ENCODE measurements at regions not wholly inside any gene's neighbourhood (a gene's known extent, or its start where the extent isn't known, plus 50 kb on each side); places are given as distances from the start of the nearest gene placed in this dataset.

DNA sequence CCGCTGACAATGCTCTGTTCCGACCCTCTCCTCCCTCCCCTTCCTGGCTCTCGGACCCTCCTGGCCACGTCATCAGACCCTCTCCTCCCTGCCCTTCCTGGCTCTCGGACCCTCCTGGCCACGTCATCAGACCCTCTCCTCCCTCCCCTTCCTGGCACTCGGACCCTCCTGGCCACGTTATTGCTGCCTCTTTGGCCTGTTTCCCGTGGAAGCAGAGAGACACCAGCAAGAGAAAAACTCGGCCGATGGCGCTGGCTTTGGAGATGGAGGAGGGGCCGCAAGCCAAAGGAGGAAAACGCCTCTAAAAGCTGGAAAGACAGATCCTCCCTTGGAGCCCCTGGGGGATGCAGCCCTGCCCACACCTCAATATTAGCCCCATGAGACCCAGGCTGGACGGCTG is 463.3 kb downstream of the BRD1 start:
- no peaks in the 10 kb centered on the region for H3K9me2 ChIP-seq (replicated peaks; ENCODE audit: low read depth, low read length)
- H3K36me3 ChIP-seq (ENCODE audit: insufficient read depth, low read length) = no peaks in the 10 kb centered on the region
- H3K4me1 ChIP-seq (ENCODE audit: insufficient read depth, low read length, poor library complexity, severe bottlenecking) = no peaks in the 10 kb centered on the region
- H3K9me3 ChIP-seq (ENCODE audit: insufficient read depth, low read depth, low read length) = no peaks in the 10 kb centered on the region
- H3K4me3 ChIP-seq (ENCODE audit: low read length, poor library complexity, severe bottlenecking) = no peak overlapping the region
- TF ChIP-seq, protein P1, sequence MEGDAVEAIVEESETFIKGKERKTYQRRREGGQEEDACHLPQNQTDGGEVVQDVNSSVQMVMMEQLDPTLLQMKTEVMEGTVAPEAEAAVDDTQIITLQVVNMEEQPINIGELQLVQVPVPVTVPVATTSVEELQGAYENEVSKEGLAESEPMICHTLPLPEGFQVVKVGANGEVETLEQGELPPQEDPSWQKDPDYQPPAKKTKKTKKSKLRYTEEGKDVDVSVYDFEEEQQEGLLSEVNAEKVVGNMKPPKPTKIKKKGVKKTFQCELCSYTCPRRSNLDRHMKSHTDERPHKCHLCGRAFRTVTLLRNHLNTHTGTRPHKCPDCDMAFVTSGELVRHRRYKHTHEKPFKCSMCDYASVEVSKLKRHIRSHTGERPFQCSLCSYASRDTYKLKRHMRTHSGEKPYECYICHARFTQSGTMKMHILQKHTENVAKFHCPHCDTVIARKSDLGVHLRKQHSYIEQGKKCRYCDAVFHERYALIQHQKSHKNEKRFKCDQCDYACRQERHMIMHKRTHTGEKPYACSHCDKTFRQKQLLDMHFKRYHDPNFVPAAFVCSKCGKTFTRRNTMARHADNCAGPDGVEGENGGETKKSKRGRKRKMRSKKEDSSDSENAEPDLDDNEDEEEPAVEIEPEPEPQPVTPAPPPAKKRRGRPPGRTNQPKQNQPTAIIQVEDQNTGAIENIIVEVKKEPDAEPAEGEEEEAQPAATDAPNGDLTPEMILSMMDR (conservative IDR thresholded peaks at IDR 0.05; ENCODE audit: low read length) = no peak
- TF ChIP-seq EZH2phosphoT487 (IDR thresholded peaks at IDR 0.05; ENCODE audit: borderline replicate concordance) = no peak
- no peak overlapping the region for H2AFZ ChIP-seq (ENCODE audit: low read length)
- H4K20me1 ChIP-seq (ENCODE audit: insufficient read depth, low read length, poor library complexity, severe bottlenecking) = no peaks in the 10 kb centered on the region
- H3F3A ChIP-seq (ENCODE audit: low read depth) = no peaks in the 10 kb centered on the region
- H3K9ac ChIP-seq (ENCODE audit: low read depth, low read length, poor library complexity, severe bottlenecking) = no peak overlapping the region
- no peaks in the 10 kb centered on the region for H3K79me2 ChIP-seq (ENCODE audit: insufficient read depth, low read length)
- H3K4me2 ChIP-seq (ENCODE audit: low read depth, low read length, poor library complexity, severe bottlenecking) = no peak overlapping the region
- H3K27me3 ChIP-seq (ENCODE audit: insufficient read depth, low read length, poor library complexity, severe bottlenecking) = no peaks in the 10 kb centered on the region

DNA sequence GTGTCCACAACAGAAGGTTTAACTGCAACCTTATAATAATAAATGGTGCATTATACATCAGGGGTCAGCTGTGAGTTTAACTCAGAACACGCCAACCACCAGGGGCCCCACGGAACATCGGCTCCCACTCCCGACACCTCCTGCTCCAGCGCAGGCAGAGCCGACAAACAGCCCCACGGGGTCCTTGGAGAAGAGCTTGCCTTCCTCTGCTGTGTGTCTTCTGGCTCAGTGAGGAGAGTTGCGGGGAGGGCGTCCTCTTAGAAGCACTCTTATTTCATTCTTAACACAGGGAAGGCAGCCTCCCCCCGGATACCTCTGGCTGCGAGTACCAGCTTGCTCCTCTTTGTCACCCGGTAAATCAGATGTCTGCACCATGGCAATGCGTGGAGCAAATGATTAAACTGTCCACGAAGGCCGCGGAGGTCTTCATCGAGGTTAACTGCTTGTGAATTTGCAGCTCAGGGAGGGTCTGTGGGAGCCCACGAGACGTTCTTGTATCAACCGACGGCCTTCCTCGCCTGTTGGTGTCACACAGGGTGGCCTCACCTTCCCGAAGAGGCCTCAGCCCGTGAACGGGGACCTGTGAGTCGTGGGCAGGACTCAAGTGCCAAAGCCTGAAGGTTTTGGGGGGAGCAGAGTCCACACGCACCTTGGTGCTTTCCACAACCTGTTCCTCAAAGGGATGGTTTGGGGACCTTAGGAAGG is 464.0 kb downstream of the BRD1 start:
- Histone ChIP-seq H3K9me3 (ENCODE audit: insufficient read depth, low read depth, low read length) (no peaks in the 10 kb centered on the region), H3K79me2 (ENCODE audit: insufficient read depth, low read length) (no peaks in the 10 kb centered on the region), H3K4me2 (ENCODE audit: low read depth, low read length, poor library complexity, severe bottlenecking) (no peak overlapping the region), H2AFZ (ENCODE audit: low read length) (no peak overlapping the region), H3K4me1 (ENCODE audit: insufficient read depth, low read length, poor library complexity, severe bottlenecking) (no peaks in the 10 kb centered on the region), H3K36me3 (ENCODE audit: insufficient read depth, low read length) (no peaks in the 10 kb centered on the region), H4K20me1 (ENCODE audit: insufficient read depth, low read length, poor library complexity, severe bottlenecking) (no peaks in the 10 kb centered on the region), H3K9me2 (replicated peaks; ENCODE audit: low read depth, low read length) (no peaks in the 10 kb centered on the region), H3K4me3 (ENCODE audit: low read length, poor library complexity, severe bottlenecking) (no peak overlapping the region), H3F3A (ENCODE audit: low read depth) (no peaks in the 10 kb centered on the region), H3K9ac (ENCODE audit: low read depth, low read length, poor library complexity, severe bottlenecking) (no peak overlapping the region), H3K27me3 (ENCODE audit: insufficient read depth, low read length, poor library complexity, severe bottlenecking) (no peaks in the 10 kb centered on the region)
- no peak for TF ChIP-seq EZH2phosphoT487 (IDR thresholded peaks at IDR 0.05; ENCODE audit: borderline replicate concordance)
- TF ChIP-seq, protein P1 (conservative IDR thresholded peaks at IDR 0.05; ENCODE audit: low read length) = no peak

DNA sequence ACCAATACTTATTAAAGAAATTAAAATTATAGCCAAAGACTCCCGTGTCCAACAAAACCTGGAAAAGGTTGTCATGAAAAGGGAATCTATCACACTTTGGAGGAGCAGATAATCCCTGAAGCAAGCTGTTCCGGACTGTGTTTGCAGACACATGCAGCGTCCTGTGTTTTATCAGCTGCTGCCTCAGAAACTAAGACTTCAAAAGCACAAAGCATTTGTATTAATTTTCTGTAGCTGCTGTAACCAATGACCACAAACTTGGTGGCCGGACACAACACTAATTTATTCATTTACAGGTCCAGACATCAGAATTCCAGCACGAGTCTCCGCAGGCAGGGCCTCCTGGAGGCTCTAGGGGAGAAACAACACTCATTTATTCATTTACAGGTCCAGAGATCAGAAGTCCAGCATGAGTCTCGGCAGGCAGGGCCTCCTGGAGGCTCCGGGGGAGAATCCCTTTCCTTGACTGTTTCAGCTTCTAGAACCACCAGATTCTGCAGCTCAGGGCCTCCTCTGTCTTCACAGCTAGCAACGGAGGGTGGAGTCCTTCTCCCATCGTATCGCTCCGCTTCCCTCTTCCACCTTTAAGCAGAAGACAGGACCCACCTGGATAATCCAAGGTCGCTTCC is 465.3 kb downstream of the BRD1 start:
- H4K20me1 ChIP-seq (ENCODE audit: insufficient read depth, low read length, poor library complexity, severe bottlenecking) = no peaks in the 10 kb centered on the region
- no peaks in the 10 kb centered on the region for H3K9me2 ChIP-seq (replicated peaks; ENCODE audit: low read depth, low read length)
- no peak for TF ChIP-seq EZH2phosphoT487 (IDR thresholded peaks at IDR 0.05; ENCODE audit: borderline replicate concordance)
- TF ChIP-seq, protein P1 (conservative IDR thresholded peaks at IDR 0.05; ENCODE audit: low read length) = no peak
- H3K27me3 ChIP-seq (ENCODE audit: insufficient read depth, low read length, poor library complexity, severe bottlenecking) = no peaks in the 10 kb centered on the region
- no peak overlapping the region for H2AFZ ChIP-seq (ENCODE audit: low read length)
- no peaks in the 10 kb centered on the region for H3K9me3 ChIP-seq (ENCODE audit: insufficient read depth, low read depth, low read length)
- no peak overlapping the region for H3K9ac ChIP-seq (ENCODE audit: low read depth, low read length, poor library complexity, severe bottlenecking)
- no peak overlapping the region for H3K4me2 ChIP-seq (ENCODE audit: low read depth, low read length, poor library complexity, severe bottlenecking)
- H3K4me3 ChIP-seq (ENCODE audit: low read length, poor library complexity, severe bottlenecking) = no peak overlapping the region
- no peaks in the 10 kb centered on the region for H3K79me2 ChIP-seq (ENCODE audit: insufficient read depth, low read length)
- no peaks in the 10 kb centered on the region for H3K36me3 ChIP-seq (ENCODE audit: insufficient read depth, low read length)
- no peaks in the 10 kb centered on the region for H3K4me1 ChIP-seq (ENCODE audit: insufficient read depth, low read length, poor library complexity, severe bottlenecking)
- H3F3A ChIP-seq (ENCODE audit: low read depth) = no peaks in the 10 kb centered on the region
